Skin of body (tissue), 1 donor: ENCODE measurements at regions not wholly inside any gene's neighbourhood (a gene's known extent, or its start where the extent isn't known, plus 50 kb on each side); places are given as distances from the start of the nearest gene placed in this dataset. TPM values are rescaled to one million over a fixed set of nuclear protein-coding genes. Genes with fewer than 3 reads are reported as not detected.

Experiments used
- small RNA-seq: library from RNA; depleted of rRNA; stranded (forward); fragments of <200 nt; gene quantifications from one replicate; pipeline ENCODE3, GENCODE V24; 2014; ENCODE audit warnings: low replicate concordance

Small RNA genes in the stretch of these regions (small RNA-seq; reads per million reads assigned to genes)
- gene AC005002.2: not detected
